ENCODE measurements at regions not wholly inside any gene's neighbourhood (a gene's known extent, or its start where the extent isn't known, plus 50 kb on each side); places are given as distances from the start of the nearest gene placed in this dataset.

- ChIA-PET POLR2A (no interaction called here), CTCF (no interaction called here)
- Histone ChIP-seq H3K27me3 (ENCODE audit: insufficient read depth) (no peaks in the 10 kb centered on the region), H3K4me2 (no peak overlapping the region), H3K36me3 (replicated peaks in 1 of 2; ENCODE audit: control insufficient read depth in 1 of 2, insufficient read depth in 2 of 2, low read length in 1 of 2) (no peaks in the 10 kb centered on the region), H3K27ac (ENCODE audit: low read depth in 2 of 2, low read length in 1 of 2) (no peak overlapping the region), H3K4me3 (ENCODE audit: low read depth in 2 of 2, low read length in 1 of 2) (no peak overlapping the region), H3K9ac (no peak overlapping the region), H3K9me2 (no peaks in the 10 kb centered on the region), H3K79me2 (ENCODE audit: insufficient read depth) (no peaks in the 10 kb centered on the region), H2AFZ (ENCODE audit: low read depth) (no peak overlapping the region), H3F3A (replicated peaks; ENCODE audit: insufficient read depth) (no peaks in the 10 kb centered on the region), H4K20me1 (ENCODE audit: insufficient read depth) (no peaks in the 10 kb centered on the region), H3K4me1 (ENCODE audit: control insufficient read depth in 1 of 2, insufficient read depth in 2 of 2, low read depth in 1 of 2, low read length in 1 of 2) (no peaks in the 10 kb centered on the region), H3K9me3 (no peaks in the 10 kb centered on the region)
- DNase-seq: no peak
- 34% methylated on average over 4 of the region's 4 CpGs for WGBS (ENCODE audit: low lambda C conversion rate)
- TF ChIP-seq YY1 (IDR thresholded peaks at IDR 0.05; ENCODE audit: low read depth): no peak
- no peak for TF ChIP-seq SIN3A (IDR thresholded peaks at IDR 0.05; ENCODE audit: borderline replicate concordance, low read depth, low read length)
Observed at GRCh38 chr4:117626664-117627063, 407.6 kb upstream of the NDST3 start.

DNA sequence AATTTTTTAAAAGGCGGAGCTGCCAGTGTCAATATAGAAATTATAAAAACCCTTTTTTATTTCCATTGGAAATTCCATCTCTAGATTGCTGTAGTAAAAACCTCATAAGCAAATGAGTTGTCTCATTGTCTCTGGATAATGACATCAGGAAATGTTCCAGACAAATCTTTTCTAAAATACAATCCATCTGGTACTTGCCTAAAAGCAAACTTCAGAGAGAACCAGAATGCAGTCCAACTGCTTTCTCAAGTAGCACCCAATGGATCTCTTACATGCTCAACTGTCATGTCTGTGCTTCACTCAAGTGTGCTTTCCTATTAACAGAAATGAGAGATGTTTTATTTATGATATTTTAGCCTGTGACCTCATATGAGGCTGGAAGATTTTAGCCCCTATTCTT, 399.6 kb upstream of the NDST3 start:
- H3K27me3 ChIP-seq (ENCODE audit: insufficient read depth): no peaks in the 10 kb centered on the region
- POLR2A ChIA-PET: no interaction called here
- H3K4me3 ChIP-seq (ENCODE audit: low read depth in 2 of 2, low read length in 1 of 2): no peak overlapping the region
- H2AFZ ChIP-seq (ENCODE audit: low read depth): no peak overlapping the region
- CTCF ChIA-PET: interaction anchor here (1.0 kb wide), 1 partner anchor 167 kb away, joined by 3 read pairs; no protein-coding TSS in a partner anchor
- H3K4me1 ChIP-seq (ENCODE audit: control insufficient read depth in 1 of 2, insufficient read depth in 2 of 2, low read depth in 1 of 2, low read length in 1 of 2): no peaks in the 10 kb centered on the region
- H3K4me2 ChIP-seq: no peak overlapping the region
- no peaks in the 10 kb centered on the region for H4K20me1 ChIP-seq (ENCODE audit: insufficient read depth)
- H3K9ac ChIP-seq: no peak overlapping the region
- DNase-seq: no peak
- no peaks in the 10 kb centered on the region for H3K9me2 ChIP-seq
- H3K9me3 ChIP-seq: no peaks in the 10 kb centered on the region
- H3K79me2 ChIP-seq (ENCODE audit: insufficient read depth): no peaks in the 10 kb centered on the region
- TF ChIP-seq RCOR1 (IDR thresholded peaks at IDR 0.05; ENCODE audit: low read length) (no peak), MXI1 (IDR thresholded peaks at IDR 0.05; ENCODE audit: low read depth, low read length) (no peak), SIN3A (IDR thresholded peaks at IDR 0.05; ENCODE audit: borderline replicate concordance, low read depth, low read length) (no peak), YY1 (IDR thresholded peaks at IDR 0.05; ENCODE audit: low read depth) (no peak), CTCF (IDR thresholded peaks at IDR 0.05) (no peak), RFX5 (IDR thresholded peaks at IDR 0.05; ENCODE audit: low read length) (no peak), NFIC (IDR thresholded peaks at IDR 0.05; ENCODE audit: borderline replicate concordance) (no peak), FOSL2 (IDR thresholded peaks at IDR 0.05; ENCODE audit: borderline replicate concordance, low read depth) (no peak), EP300 (IDR thresholded peaks at IDR 0.05; ENCODE audit: borderline replicate concordance in 1 of 2, low read depth in 1 of 2, low read length in 1 of 2) (no peak), USF2 (IDR thresholded peaks at IDR 0.05; ENCODE audit: borderline replicate concordance, low read depth, low read length) (no peak), GABPA (IDR thresholded peaks at IDR 0.05; ENCODE audit: low read depth) (no peak), MEF2A (IDR thresholded peaks at IDR 0.05; ENCODE audit: borderline replicate concordance, low read depth) (no peak)
- TF ChIP-seq, protein P1, sequence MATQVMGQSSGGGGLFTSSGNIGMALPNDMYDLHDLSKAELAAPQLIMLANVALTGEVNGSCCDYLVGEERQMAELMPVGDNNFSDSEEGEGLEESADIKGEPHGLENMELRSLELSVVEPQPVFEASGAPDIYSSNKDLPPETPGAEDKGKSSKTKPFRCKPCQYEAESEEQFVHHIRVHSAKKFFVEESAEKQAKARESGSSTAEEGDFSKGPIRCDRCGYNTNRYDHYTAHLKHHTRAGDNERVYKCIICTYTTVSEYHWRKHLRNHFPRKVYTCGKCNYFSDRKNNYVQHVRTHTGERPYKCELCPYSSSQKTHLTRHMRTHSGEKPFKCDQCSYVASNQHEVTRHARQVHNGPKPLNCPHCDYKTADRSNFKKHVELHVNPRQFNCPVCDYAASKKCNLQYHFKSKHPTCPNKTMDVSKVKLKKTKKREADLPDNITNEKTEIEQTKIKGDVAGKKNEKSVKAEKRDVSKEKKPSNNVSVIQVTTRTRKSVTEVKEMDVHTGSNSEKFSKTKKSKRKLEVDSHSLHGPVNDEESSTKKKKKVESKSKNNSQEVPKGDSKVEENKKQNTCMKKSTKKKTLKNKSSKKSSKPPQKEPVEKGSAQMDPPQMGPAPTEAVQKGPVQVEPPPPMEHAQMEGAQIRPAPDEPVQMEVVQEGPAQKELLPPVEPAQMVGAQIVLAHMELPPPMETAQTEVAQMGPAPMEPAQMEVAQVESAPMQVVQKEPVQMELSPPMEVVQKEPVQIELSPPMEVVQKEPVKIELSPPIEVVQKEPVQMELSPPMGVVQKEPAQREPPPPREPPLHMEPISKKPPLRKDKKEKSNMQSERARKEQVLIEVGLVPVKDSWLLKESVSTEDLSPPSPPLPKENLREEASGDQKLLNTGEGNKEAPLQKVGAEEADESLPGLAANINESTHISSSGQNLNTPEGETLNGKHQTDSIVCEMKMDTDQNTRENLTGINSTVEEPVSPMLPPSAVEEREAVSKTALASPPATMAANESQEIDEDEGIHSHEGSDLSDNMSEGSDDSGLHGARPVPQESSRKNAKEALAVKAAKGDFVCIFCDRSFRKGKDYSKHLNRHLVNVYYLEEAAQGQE (IDR thresholded peaks at IDR 0.05; ENCODE audit: low read depth, low read length): no peak
- TF ChIP-seq, protein P2, sequence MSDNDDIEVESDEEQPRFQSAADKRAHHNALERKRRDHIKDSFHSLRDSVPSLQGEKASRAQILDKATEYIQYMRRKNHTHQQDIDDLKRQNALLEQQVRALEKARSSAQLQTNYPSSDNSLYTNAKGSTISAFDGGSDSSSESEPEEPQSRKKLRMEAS (IDR thresholded peaks at IDR 0.05; ENCODE audit: low read depth): no peak
- no peaks in the 10 kb centered on the region for H3F3A ChIP-seq (replicated peaks; ENCODE audit: insufficient read depth)
- H3K27ac ChIP-seq (ENCODE audit: low read depth in 2 of 2, low read length in 1 of 2): no peak overlapping the region
- H3K36me3 ChIP-seq (replicated peaks in 1 of 2; ENCODE audit: control insufficient read depth in 1 of 2, insufficient read depth in 2 of 2, low read length in 1 of 2): no peaks in the 10 kb centered on the region
- 37% methylated on average over 1 of the region's 1 CpG for WGBS (ENCODE audit: low lambda C conversion rate)

Measured in SK-N-SH (cell line).